ENCODE measurements at regions not wholly inside any gene's neighbourhood (a gene's known extent, or its start where the extent isn't known, plus 50 kb on each side); places are given as distances from the start of the nearest gene placed in this dataset.
"Not testable (repeated sequence)": the region's sequence is repeated elsewhere in the genome, so short reads cannot be mapped to it uniquely, and the experiment has no call there.

DNA sequence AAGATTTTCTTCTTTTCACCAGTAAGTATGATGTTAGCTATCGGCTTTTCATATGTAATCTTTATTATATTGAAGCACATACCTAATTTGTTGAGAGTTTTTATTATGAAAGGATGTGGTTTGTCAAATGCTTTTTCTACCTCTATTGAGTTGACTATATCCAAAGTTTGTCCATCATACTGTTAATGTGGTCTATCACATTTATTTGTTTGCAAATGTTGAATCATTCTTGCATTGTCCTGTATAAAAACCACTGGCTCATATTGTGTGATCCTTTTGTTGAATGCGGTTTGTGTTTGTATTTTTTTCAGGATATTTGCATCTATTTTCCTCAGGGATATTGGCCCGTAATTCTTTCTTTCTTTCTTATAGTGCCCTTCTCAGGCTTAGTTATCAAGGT lies 675.5 kb downstream of the NUP35 start:
- DNase-seq (ENCODE audit: low spot score), result no peak

DNA sequence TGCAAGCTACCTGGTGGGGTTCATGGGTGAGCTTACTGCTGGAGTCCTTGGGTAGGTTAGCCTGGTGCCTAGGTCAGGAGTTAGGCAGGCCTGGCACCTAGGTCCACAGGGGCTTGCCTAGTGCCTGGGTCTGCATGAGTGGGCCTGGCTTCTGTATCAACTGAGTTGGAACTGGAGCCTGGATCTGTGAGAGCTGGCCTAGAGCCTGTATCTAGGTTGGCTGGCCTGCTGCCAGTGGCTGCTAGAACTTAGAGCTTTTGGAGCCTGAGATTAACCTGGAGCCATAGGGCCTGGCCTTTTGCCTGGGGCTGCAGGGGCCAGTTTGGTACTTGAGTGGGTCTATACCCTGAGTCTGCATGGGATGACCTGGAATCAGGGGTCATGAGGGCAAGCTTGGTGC lies 679.4 kb downstream of the NUP35 start:
- no peak for DNase-seq (ENCODE audit: low spot score)

GRCh38 chr2:183807870-183808269 lies 683.6 kb downstream of the NUP35 start:
- DNase-seq (ENCODE audit: low spot score), result no peak

DNA sequence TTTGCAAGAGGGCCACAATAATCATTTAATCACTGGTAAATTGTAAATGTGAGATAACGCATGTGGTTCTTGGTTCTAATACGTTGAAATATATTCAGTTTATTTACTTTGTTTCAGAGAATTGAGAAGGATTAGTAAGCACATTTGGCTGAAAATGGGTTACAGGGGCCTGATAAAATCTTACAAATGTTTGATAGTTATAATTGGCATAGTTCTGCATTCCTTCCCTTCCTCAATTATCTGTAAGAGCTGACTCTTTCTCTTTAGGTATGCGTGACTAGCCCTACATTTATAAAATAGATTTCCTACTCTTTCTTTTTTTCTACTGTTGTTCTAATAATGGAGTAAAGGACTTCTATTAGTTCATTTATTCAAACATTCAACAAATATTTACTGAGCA lies 685.2 kb downstream of the NUP35 start:
- no peak for DNase-seq (ENCODE audit: low spot score)

GRCh38 chr2:183811281-183811680 lies 687.0 kb downstream of the NUP35 start:
- no peak for DNase-seq (ENCODE audit: low spot score)

DNA sequence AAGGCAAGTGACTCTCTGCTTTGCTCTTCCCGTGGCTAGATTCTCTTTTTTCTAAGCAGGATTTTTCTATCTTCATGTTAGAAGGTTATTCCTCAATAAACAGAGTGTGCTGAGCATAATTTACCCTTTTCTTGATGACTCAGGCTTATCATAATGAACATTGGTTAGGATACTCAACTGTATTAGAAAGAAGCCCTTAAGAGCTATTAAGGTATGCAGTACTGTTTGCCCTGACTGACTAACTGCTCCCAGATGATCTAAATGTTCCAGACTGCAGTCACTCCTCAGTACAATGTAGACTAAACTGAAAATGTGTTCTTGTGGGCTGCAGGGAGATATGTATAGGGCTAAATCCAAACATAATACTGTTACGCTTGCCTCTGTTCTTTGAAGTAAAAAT lies 687.8 kb downstream of the NUP35 start:
- DNase-seq (ENCODE audit: low spot score), result no peak

- DNase-seq (ENCODE audit: low spot score), result no peak
These were observed 701.5 kb downstream of the NUP35 start for GRCh38 chr2:183825710-183826109.

- no peak for DNase-seq (ENCODE audit: low spot score)
These were observed 705.7 kb downstream of the NUP35 start for GRCh38 chr2:183829931-183830330.

DNA sequence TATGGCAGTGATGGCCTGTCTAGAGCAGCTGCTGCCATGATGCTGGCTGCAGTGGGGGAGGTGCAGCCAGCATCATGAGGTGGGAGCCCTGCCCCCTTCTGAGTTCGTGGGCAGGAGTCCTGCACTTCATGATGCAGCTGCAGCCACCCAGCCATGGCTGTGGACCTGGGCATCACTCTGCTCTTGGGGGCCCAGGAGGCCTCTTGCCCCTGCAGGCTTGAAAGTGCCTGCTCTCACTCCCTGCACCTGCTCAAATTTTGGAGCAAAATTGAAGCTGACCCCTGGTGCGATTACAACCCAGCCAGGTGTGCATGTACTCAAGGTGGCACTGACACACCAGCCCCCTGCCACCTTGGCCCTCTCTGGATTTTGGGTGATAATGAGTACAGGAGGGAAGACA lies 712.9 kb downstream of the NUP35 start:
- DNase-seq (ENCODE audit: low spot score), result no peak

DNA sequence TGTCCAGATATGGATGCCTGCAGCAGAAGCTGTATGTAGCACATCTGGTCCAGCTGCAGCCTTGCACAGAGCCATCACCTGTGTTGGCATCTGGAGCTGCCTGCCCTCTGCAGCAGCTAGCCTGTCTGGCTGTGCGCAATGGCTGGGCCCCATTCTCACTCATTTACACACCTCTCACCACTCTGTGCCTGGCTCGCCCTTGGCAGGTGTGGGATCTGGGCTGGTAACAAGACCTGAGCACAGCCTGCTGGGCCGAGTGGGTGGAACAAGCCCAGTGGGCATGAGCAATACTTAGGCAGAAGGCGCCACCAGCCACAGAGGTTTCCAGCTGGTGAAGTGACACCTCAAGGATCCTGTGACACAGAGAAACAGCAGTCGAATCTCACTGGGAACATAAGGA lies 714.1 kb downstream of the NUP35 start:
- no peak for DNase-seq (ENCODE audit: low spot score)

DNA sequence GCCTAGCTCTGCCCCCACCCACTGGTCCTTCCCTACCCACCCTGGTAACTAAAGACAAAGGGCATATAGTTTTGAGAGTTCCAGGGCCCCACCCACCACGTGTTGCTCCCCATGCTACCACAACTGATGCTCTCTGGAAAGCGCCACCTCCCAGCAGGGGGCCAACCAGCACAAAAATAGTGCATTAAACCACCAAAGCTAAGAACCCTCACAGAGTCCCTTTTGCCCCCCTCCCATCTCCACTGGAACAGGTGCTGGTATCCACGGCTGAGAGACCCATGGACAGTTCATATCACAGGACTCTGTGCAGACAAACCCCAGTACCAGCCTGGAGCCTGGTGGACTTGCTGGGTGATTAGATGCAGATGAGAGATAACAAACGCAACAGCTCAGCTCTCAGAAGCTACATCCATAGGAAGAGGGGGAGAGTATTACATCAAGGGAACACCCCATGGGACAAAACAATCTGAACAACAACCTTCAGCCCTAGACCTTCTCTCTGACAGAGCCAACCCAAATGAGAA lies 715.9 kb downstream of the NUP35 start:
- DNase-seq (ENCODE audit: low spot score), result no peak

GRCh38 chr2:183849826-183850225 lies 725.6 kb downstream of the NUP35 start:
- DNase-seq (ENCODE audit: low spot score), result not testable (repeated sequence)

DNA sequence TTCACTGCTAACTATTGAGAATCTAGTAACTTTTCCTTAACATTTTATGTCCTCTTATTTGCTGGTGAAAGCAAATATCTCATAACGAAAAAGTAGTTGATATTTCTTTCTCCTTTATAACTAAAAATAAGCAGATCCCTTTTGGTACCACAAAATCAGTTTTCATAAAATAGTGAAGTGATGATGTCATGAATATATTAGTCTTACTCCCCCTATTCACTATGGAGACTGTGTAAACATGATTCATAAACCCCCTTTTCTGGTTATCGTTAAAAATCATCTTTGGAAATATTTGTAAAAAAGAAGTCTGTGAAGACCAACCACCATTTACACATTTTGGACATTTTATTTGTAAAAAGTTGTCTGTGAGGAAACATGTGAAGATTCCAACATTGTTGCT lies 734.9 kb downstream of the NUP35 start:
- DNase-seq (ENCODE audit: low spot score), result no peak

- no peak for DNase-seq (ENCODE audit: low spot score)
These were observed 731.7 kb upstream of the ZNF804A start for GRCh38 chr2:183866666-183867065.

GRCh38 chr2:183867206-183867605 lies 731.1 kb upstream of the ZNF804A start:
- DNase-seq (ENCODE audit: low spot score), result no peak

DNA sequence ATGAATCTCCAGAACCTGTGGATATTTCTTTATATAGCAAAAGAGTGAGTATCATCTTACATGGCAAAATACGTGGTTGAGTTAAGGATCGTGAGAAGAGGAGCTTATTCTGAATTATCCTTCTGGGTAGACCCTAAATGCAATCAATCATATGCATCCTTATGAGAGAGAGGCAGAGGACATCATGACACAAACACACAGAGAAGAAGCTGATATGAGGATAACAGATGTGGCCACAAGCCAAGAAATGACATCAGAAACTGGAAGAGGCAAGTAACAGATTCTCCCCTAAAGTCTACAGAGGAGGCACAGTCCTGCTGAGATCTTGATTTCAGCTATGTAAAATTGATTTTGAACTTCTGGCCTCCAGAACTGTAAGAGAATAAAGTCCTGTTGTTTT lies 730.2 kb upstream of the ZNF804A start:
- DNase-seq (ENCODE audit: low spot score), result no peak

GRCh38 chr2:183868707-183869106 lies 729.6 kb upstream of the ZNF804A start:
- DNase-seq (ENCODE audit: low spot score), result no peak

- DNase-seq (ENCODE audit: low spot score), result no peak
These were observed 726.2 kb upstream of the ZNF804A start for GRCh38 chr2:183872131-183872530.

- DNase-seq (ENCODE audit: low spot score), result no peak
These were observed 716.4 kb upstream of the ZNF804A start for GRCh38 chr2:183881978-183882377.

GRCh38 chr2:183892315-183892941 lies 705.9 kb upstream of the ZNF804A start:
- no peak for DNase-seq (ENCODE audit: low spot score)

DNA sequence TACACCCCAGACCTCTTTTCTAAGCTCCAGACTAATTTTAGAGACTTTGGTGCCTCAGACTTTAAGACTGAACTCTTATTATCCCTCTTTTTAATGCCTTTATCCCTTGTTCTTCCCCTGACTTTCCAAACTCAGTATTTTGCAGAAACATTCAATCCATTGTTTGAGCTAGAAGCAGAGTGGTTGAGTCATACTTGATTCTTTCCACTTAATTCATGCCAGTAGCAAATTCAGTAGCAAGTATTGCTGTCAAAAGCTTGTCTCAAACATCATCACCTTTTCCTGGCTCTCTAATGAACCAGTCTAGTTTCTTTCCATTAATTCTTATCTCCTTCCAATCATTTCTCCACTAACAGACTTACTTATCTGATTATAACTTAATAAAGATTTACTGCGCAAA lies 699.7 kb upstream of the ZNF804A start:
- no peak for DNase-seq (ENCODE audit: low spot score)

- DNase-seq (ENCODE audit: low spot score), result no peak
These were observed 696.4 kb upstream of the ZNF804A start for GRCh38 chr2:183901931-183902330.

DNA sequence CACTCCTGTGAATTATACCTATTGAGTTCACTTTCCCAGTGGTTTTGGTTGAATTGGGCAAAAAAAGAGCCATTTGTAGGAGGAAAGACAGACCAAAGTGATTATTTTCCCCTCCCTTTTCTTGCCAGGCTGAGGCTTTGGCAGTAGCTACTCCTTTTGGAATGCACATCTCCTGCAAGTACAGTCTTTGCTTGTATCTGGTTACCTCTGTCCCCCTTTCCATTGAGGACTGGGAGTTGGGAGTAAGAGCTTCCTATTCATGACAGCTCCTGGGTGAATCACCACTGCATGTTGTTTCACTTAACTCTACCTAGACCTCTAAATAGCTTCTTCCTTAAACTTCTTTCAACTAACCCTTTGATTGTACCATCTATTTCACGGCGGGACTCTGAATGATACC lies 695.3 kb upstream of the ZNF804A start:
- DNase-seq (ENCODE audit: low spot score), result no peak

DNA sequence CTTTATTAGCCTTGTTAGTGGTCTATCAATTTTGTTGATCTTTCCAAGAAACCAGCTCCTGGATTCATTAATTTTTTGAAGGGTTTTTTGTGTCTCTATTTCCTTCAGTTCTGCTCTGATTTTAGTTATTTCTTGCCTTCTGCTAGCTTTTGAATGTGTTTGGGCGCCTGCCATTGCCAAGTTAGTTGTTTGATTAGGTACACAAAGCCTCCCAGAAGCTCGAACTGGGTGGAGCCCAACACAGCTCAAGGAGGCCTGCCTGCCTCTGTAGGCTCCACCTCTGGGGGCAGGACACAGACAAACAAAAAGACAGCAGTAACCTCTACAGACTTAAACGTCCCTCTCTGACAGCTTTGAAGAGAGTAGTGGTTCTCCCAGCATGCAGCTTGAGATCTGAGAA lies 682.3 kb upstream of the ZNF804A start:
- DNase-seq (ENCODE audit: low spot score), result not testable (repeated sequence)

All from ureter (tissue), 1 donor.